Stimulated activated CD8-positive, alpha-beta memory T cell treated with anti-CD3 and anti-CD28 coated beads, Interleukin-12 subunit alpha, Interleukin-12 subunit beta, amount 100 ng/mL, for 4 hours (primary cell): ENCODE measurements at regions not wholly inside any gene's neighbourhood (a gene's known extent, or its start where the extent isn't known, plus 50 kb on each side); places are given as distances from the start of the nearest gene placed in this dataset.

ENCODE experiments used
- DNase-seq: peaks from one replicate; pipeline ENCODE4 v3.0.0-alpha.2; 2020; ENCODE audit warnings: low read depth

GRCh38 chr6:166106076-166106686 is 61.5 kb downstream of the TBXT start:
- no peak for DNase-seq

- DNase-seq = no peak
Observed at GRCh38 chr6:166105341-166106075, 62.1 kb downstream of the TBXT start.

- no peak for DNase-seq
Observed at GRCh38 chr6:166104872-166105271, 62.8 kb downstream of the TBXT start.

GRCh38 chr6:166104107-166104506 is 63.5 kb downstream of the TBXT start:
- DNase-seq = no peak

GRCh38 chr6:166101819-166102419 is 65.7 kb downstream of the TBXT start:
- no peak for DNase-seq

GRCh38 chr6:166097914-166098522 is 69.6 kb downstream of the TBXT start:
- peak; percentile 14 for DNase-seq

- DNase-seq = no peak
Observed at GRCh38 chr6:166087852-166088251, 79.8 kb downstream of the TBXT start.

GRCh38 chr6:166087246-166087645 is 80.4 kb downstream of the TBXT start:
- no peak for DNase-seq

- DNase-seq = no peak
Observed at GRCh38 chr6:166085500-166085899, 82.2 kb downstream of the TBXT start.

- no peak for DNase-seq
Observed at GRCh38 chr6:166084951-166085350, 82.7 kb downstream of the TBXT start.

- DNase-seq = no peak
Observed at GRCh38 chr6:166079841-166080240, 87.8 kb downstream of the TBXT start.

GRCh38 chr6:166078294-166078693 is 89.4 kb downstream of the TBXT start:
- no peak for DNase-seq

- no peak for DNase-seq
Observed at GRCh38 chr6:166076625-166077024, 91.0 kb downstream of the TBXT start.

- no peak for DNase-seq
Observed at GRCh38 chr6:166075925-166076324, 91.7 kb downstream of the TBXT start.

GRCh38 chr6:166075186-166075585 is 92.5 kb downstream of the TBXT start:
- no peak for DNase-seq

GRCh38 chr6:166073082-166073481 is 94.6 kb downstream of the TBXT start:
- no peak for DNase-seq

GRCh38 chr6:166068768-166069167 is 98.9 kb downstream of the TBXT start:
- no peak for DNase-seq

GRCh38 chr6:166058064-166058739 is 109.4 kb downstream of the TBXT start:
- no peak for DNase-seq

- DNase-seq = no peak
Observed at GRCh38 chr6:166057431-166057830, 110.2 kb downstream of the TBXT start.

- DNase-seq = no peak
Observed at GRCh38 chr6:166056637-166057036, 111.0 kb downstream of the TBXT start.

- no peak for DNase-seq
Observed at GRCh38 chr6:166055801-166056200, 111.8 kb downstream of the TBXT start.

- DNase-seq = no peak
Observed at GRCh38 chr6:166052837-166053236, 114.8 kb downstream of the TBXT start.
